H1 (cell line): ENCODE measurements at regions not wholly inside any gene's neighbourhood (a gene's known extent, or its start where the extent isn't known, plus 50 kb on each side); places are given as distances from the start of the nearest gene placed in this dataset.

Source experiments
- EP300 ChIP-seq, 2 experiments: IDR thresholded peaks; 1 replicate in 1 of 2; 2 replicates in 1 of 2; pipeline ENCODE4 v1.6.1; 2011 to 2012; ENCODE audit warnings: low read depth in 2 of 2, low read length in 2 of 2, mild to moderate bottlenecking in 2 of 2, borderline replicate concordance in 1 of 2, inconsistent platforms in 1 of 2, moderate library complexity in 1 of 2
- EZH2 ChIP-seq: fragments of 200-600 bp; sonication (generic); IDR thresholded peaks from 2 replicates; pipeline ENCODE4 v1.7.1; 2012; ENCODE audit warnings: low read depth, mild to moderate bottlenecking, moderate library complexity, low read length, inconsistent platforms; ENCODE audit not compliant: severe bottlenecking
- MAFK ChIP-seq: IDR thresholded peaks from 2 replicates; pipeline ENCODE4 v1.6.1; 2012; ENCODE audit warnings: low read depth, mild to moderate bottlenecking, improper control_type of control experiment, low read length
- POLR2A ChIP-seq, 2 experiments: IDR thresholded peaks; 1 replicate in 1 of 2; 2 replicates in 1 of 2; pipeline ENCODE4 v1.6.1; 2011; ENCODE audit warnings: low read depth in 2 of 2, low read length in 2 of 2, mild to moderate bottlenecking in 2 of 2; ENCODE audit errors: control extremely low read depth in 1 of 2
- POLR2AphosphoS5 ChIP-seq: IDR thresholded peaks from 2 replicates; pipeline ENCODE4 v1.6.1; 2011; ENCODE audit warnings: low read depth, low read length
- RAD21 ChIP-seq, 2 experiments: IDR thresholded peaks in 1 of 2; conservative IDR thresholded peaks in 1 of 2; 2 replicates each; pipeline ENCODE4 v1.6.1; 2011; ENCODE audit warnings: low read depth in 2 of 2, low read length in 2 of 2, improper control_type of control experiment in 1 of 2, inconsistent platforms in 1 of 2, mild to moderate bottlenecking in 1 of 2, moderate library complexity in 1 of 2
- SIN3A ChIP-seq, 2 experiments: IDR thresholded peaks in 1 of 2; conservative IDR thresholded peaks in 1 of 2; 2 replicates each; pipeline ENCODE4 v1.6.1; 2011 to 2012; ENCODE audit warnings: low read length in 2 of 2, improper control_type of control experiment in 1 of 2, low read depth in 1 of 2, mild to moderate bottlenecking in 1 of 2
- SP1 ChIP-seq: IDR thresholded peaks from 2 replicates; pipeline ENCODE4 v1.6.1; 2011; ENCODE audit warnings: low read depth, low read length
- TBP ChIP-seq: IDR thresholded peaks from 2 replicates; pipeline ENCODE4 v1.6.1; 2011; ENCODE audit warnings: low read depth, low read length, improper control_type of control experiment
- TCF12 ChIP-seq: IDR thresholded peaks from 2 replicates; pipeline ENCODE4 v1.6.1; 2011; ENCODE audit warnings: low read depth, mild to moderate bottlenecking, low read length
- YY1 ChIP-seq: IDR thresholded peaks from 2 replicates; pipeline ENCODE4 v1.6.1; 2011; ENCODE audit warnings: low read depth, mild to moderate bottlenecking, low read length
- TF ChIP-seq, protein P1 (sequence below), 3 experiments: IDR thresholded peaks; 1 replicate in 2 of 3; 2 replicates in 1 of 3; pipeline versions ENCODE4 v1.5.1 to v1.6.1; 2011; ENCODE audit warnings: low read length in 3 of 3, mild to moderate bottlenecking in 3 of 3, inconsistent platforms in 2 of 3, low read depth in 1 of 3, moderate library complexity in 1 of 3; ENCODE audit not compliant: insufficient read depth in 1 of 3; ENCODE audit errors: control extremely low read depth in 1 of 3

DNA sequence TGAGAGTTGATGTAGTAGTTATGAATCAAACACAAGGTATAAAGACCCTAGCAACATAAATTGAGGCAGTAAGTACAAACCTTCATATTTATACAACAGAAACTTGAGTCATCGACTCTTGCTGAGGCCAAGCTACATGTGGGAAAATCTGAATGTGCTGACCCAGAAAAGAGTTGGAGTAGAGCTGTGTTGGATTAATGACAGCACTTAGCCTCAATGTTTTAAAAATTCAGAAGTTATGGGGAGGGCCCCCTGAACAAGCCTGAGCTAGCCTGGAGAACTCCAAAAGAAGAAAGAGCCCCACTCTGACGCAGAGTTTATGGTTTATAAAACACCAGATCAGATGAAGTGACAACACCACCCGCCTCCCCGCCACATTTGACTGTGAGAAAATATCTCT is 100.0 kb downstream of the DUSP6 start:
- TF ChIP-seq RAD21 (IDR thresholded peaks at IDR 0.05 in 1 of 2, conservative IDR thresholded peaks at IDR 0.05 in 1 of 2; ENCODE audit: low read depth in 2 of 2, low read length in 2 of 2) (no peak), TBP (no peak), POLR2AphosphoS5 (no peak), EP300 (IDR thresholded peaks at IDR 0.05; ENCODE audit: borderline replicate concordance in 1 of 2, low read depth in 2 of 2, low read length in 2 of 2) (no peak), POLR2A (IDR thresholded peaks at IDR 0.05; ENCODE audit: control extremely low read depth in 1 of 2, low read depth in 2 of 2, low read length in 2 of 2) (no peak), MAFK (no peak), SIN3A (conservative IDR thresholded peaks at IDR 0.05 in 1 of 2, IDR thresholded peaks at IDR 0.05 in 1 of 2; ENCODE audit: low read depth in 1 of 2, low read length in 2 of 2) (no peak), SP1 (no peak), YY1 (no peak), EZH2 (no peak), TCF12 (no peak)
- TF ChIP-seq, protein P1, sequence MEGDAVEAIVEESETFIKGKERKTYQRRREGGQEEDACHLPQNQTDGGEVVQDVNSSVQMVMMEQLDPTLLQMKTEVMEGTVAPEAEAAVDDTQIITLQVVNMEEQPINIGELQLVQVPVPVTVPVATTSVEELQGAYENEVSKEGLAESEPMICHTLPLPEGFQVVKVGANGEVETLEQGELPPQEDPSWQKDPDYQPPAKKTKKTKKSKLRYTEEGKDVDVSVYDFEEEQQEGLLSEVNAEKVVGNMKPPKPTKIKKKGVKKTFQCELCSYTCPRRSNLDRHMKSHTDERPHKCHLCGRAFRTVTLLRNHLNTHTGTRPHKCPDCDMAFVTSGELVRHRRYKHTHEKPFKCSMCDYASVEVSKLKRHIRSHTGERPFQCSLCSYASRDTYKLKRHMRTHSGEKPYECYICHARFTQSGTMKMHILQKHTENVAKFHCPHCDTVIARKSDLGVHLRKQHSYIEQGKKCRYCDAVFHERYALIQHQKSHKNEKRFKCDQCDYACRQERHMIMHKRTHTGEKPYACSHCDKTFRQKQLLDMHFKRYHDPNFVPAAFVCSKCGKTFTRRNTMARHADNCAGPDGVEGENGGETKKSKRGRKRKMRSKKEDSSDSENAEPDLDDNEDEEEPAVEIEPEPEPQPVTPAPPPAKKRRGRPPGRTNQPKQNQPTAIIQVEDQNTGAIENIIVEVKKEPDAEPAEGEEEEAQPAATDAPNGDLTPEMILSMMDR (IDR thresholded peaks at IDR 0.05; ENCODE audit: control extremely low read depth in 1 of 3, insufficient read depth in 1 of 3, low read depth in 1 of 3, low read length in 3 of 3) = no peak
